ENCODE measurements at regions not wholly inside any gene's neighbourhood (a gene's known extent, or its start where the extent isn't known, plus 50 kb on each side); places are given as distances from the start of the nearest gene placed in this dataset.

DNA sequence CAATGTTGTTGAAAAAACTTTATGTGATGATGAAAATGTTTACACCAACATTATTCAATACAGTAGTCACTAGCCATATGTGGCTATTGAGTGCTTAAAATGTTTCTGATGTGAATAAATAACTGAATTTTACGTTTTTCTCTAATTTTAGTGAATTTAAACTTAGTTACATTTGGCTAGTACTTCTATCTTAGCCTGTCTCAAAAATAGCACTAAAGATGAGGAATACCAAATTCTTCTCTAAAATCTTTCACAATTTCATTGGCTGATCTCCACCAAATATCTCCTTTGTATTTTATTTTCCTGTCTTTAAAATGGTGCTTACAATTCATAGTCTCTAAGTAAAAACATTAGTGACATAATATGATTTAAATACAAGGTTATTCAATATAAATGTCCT lies 83.7 kb upstream of the RND3 start:
- TF ChIP-seq POLR2AphosphoS5 (IDR thresholded peaks at IDR 0.05; ENCODE audit: low read depth, low read length) (no peak), TCF7L2 (IDR thresholded peaks at IDR 0.05; ENCODE audit: low read depth, low read length) (no peak), CTCF (IDR thresholded peaks at IDR 0.05) (no peak), SIN3A (IDR thresholded peaks at IDR 0.05; ENCODE audit: borderline replicate concordance, insufficient read depth, low read depth, low read length) (no peak)
- TF ChIP-seq, protein P1, sequence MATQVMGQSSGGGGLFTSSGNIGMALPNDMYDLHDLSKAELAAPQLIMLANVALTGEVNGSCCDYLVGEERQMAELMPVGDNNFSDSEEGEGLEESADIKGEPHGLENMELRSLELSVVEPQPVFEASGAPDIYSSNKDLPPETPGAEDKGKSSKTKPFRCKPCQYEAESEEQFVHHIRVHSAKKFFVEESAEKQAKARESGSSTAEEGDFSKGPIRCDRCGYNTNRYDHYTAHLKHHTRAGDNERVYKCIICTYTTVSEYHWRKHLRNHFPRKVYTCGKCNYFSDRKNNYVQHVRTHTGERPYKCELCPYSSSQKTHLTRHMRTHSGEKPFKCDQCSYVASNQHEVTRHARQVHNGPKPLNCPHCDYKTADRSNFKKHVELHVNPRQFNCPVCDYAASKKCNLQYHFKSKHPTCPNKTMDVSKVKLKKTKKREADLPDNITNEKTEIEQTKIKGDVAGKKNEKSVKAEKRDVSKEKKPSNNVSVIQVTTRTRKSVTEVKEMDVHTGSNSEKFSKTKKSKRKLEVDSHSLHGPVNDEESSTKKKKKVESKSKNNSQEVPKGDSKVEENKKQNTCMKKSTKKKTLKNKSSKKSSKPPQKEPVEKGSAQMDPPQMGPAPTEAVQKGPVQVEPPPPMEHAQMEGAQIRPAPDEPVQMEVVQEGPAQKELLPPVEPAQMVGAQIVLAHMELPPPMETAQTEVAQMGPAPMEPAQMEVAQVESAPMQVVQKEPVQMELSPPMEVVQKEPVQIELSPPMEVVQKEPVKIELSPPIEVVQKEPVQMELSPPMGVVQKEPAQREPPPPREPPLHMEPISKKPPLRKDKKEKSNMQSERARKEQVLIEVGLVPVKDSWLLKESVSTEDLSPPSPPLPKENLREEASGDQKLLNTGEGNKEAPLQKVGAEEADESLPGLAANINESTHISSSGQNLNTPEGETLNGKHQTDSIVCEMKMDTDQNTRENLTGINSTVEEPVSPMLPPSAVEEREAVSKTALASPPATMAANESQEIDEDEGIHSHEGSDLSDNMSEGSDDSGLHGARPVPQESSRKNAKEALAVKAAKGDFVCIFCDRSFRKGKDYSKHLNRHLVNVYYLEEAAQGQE (IDR thresholded peaks at IDR 0.05; ENCODE audit: insufficient read depth in 1 of 2, low read depth in 2 of 2, low read length in 1 of 2): no peak
